NB4 (cell line): ENCODE measurements at regions not wholly inside any gene's neighbourhood (a gene's known extent, or its start where the extent isn't known, plus 50 kb on each side); places are given as distances from the start of the nearest gene placed in this dataset.

ENCODE experiments used
- DNase-seq: peaks from one replicate; pipeline ENCODE4 v3.0.0; 2010; ENCODE audit warnings: low read depth
- H3K4me3 ChIP-seq: one replicate; pipeline ENCODE4 v1.5.1; 2011; ENCODE audit warnings: mild to moderate bottlenecking, low read depth, low read length, moderate library complexity
- MAX ChIP-seq: IDR thresholded peaks from 2 replicates; pipeline ENCODE4 v1.6.1; 2011; ENCODE audit warnings: low read depth, low read length
- MYC ChIP-seq: IDR thresholded peaks from 2 replicates; pipeline ENCODE4 v1.6.1; 2011; ENCODE audit warnings: low read depth, low read length
- POLR2A ChIP-seq: IDR thresholded peaks from 2 replicates; pipeline ENCODE4 v1.6.1; 2011; ENCODE audit warnings: mild to moderate bottlenecking; ENCODE audit not compliant: insufficient read length; ENCODE audit errors: extremely low read depth
- TF ChIP-seq, protein P1 (sequence below): IDR thresholded peaks from one replicate; pipeline ENCODE4 v1.5.1; 2012; ENCODE audit warnings: low read depth, low read length

GRCh38 chr4:116913451-116913850 lies 171.9 kb downstream of the TRAM1L1 start:
- no peak overlapping the region for H3K4me3 ChIP-seq
- TF ChIP-seq MYC (no peak), MAX (no peak), POLR2A (no peak)
- TF ChIP-seq, protein P1, sequence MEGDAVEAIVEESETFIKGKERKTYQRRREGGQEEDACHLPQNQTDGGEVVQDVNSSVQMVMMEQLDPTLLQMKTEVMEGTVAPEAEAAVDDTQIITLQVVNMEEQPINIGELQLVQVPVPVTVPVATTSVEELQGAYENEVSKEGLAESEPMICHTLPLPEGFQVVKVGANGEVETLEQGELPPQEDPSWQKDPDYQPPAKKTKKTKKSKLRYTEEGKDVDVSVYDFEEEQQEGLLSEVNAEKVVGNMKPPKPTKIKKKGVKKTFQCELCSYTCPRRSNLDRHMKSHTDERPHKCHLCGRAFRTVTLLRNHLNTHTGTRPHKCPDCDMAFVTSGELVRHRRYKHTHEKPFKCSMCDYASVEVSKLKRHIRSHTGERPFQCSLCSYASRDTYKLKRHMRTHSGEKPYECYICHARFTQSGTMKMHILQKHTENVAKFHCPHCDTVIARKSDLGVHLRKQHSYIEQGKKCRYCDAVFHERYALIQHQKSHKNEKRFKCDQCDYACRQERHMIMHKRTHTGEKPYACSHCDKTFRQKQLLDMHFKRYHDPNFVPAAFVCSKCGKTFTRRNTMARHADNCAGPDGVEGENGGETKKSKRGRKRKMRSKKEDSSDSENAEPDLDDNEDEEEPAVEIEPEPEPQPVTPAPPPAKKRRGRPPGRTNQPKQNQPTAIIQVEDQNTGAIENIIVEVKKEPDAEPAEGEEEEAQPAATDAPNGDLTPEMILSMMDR, result no peak
- DNase-seq, result no peak

DNA sequence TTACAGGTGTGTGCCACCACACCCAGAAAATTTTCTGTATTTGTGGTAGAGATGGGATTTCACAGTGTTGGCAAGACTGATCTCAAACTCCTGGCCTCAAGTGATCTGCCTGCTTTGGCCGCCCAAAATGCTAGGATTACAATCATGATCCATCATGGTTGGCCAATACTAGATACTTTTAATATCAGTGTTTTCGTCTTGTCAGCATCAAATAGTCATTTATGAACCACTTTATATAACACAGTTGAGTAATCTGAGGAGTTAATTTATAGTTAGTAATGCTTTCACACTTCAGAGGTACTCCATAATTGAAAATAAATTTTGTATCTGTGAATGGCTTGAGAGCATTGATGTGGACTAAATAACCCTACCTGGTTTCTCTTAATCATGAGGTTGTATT lies 178.6 kb downstream of the TRAM1L1 start:
- no peak for TF ChIP-seq MYC
- TF ChIP-seq, protein P1, result no peak
- TF ChIP-seq POLR2A, result no peak
- TF ChIP-seq MAX, result no peak
- no peak overlapping the region for H3K4me3 ChIP-seq
- DNase-seq, result no peak

DNA sequence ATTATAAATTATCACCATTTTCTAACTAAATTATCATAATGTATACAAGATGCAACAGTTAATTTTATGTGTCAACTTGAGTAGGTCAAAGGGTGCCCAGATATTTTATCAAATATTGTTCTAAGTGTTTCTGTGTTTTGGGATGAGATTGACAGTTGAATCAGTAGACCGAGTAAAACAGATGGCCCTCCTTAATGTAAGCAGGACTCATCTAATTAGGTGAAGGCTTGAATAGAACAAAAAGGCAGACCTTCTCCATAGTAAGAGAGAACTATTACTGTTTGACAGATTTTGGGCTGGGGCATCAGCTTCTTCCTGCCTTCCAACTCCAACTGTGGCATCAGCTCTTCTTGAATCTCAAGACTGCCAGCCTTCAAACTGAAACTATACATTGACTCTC lies 185.8 kb downstream of the TRAM1L1 start:
- no peak overlapping the region for H3K4me3 ChIP-seq
- TF ChIP-seq POLR2A, result no peak
- no peak for TF ChIP-seq MYC
- TF ChIP-seq MAX, result no peak
- TF ChIP-seq, protein P1, result no peak
- no peak for DNase-seq

DNA sequence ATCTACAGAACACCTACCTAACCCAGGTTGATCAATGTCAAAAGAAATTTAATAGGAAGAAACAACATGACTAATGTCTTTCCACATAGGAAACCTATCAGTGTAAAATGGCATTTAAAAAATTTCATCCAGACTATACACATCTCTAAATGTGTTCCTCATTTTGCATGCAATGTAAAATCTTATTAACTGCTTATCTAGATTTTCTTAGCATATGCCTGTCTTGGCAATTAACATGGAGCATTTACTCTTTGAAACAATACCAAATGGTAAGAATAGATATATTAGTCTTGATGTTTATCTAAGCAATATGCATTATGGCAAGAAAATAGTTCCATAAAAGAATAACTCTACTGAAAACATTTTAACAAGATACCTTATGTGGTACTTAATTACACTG lies 199.8 kb downstream of the TRAM1L1 start:
- no peak overlapping the region for H3K4me3 ChIP-seq
- TF ChIP-seq, protein P1, result no peak
- no peak for TF ChIP-seq MAX
- TF ChIP-seq MYC, result no peak
- TF ChIP-seq POLR2A, result no peak
- no peak for DNase-seq

GRCh38 chr4:116882503-116882902 lies 202.9 kb downstream of the TRAM1L1 start:
- no peak for TF ChIP-seq MAX
- no peak for TF ChIP-seq POLR2A
- TF ChIP-seq, protein P1, result no peak
- TF ChIP-seq MYC, result no peak

GRCh38 chr4:116881077-116881476 lies 204.3 kb downstream of the TRAM1L1 start:
- TF ChIP-seq MYC (no peak), MAX (no peak), POLR2A (no peak)
- TF ChIP-seq, protein P1, result no peak
- H3K4me3 ChIP-seq, result no peak overlapping the region
- no peak for DNase-seq

More at GRCh38 chr4:116882503-116882902, 202.9 kb downstream of the TRAM1L1 start:
- no peak overlapping the region for H3K4me3 ChIP-seq
- DNase-seq, result no peak
